GM13977 (cell line): ENCODE measurements at regions not wholly inside any gene's neighbourhood (a gene's known extent, or its start where the extent isn't known, plus 50 kb on each side); places are given as distances from the start of the nearest gene placed in this dataset.
"Not testable (repeated sequence)": the region's sequence is repeated elsewhere in the genome, so short reads cannot be mapped to it uniquely, and the experiment has no call there.

Source experiments
- DNase-seq: peaks from one replicate; pipeline ENCODE4 v3.0.0; 2012; ENCODE audit warnings: low spot score
- in situ Hi-C: fragments of 300-500 bp; cut with MboI; formaldehyde crosslinking; loops from one replicate; pipeline ENCODE4 v1.12.0; 2022; ENCODE audit warnings: low sequenced_read_pairs, low pct_unique_long_range_greater_than_20kb, mixed read lengths, inconsistent platforms; ENCODE audit not compliant: unreplicated experiment
- TF ChIP-seq, protein P1 (sequence below): IDR thresholded peaks from 2 replicates; pipeline ENCODE4 v1.5.1; 2012; ENCODE audit warnings: mild to moderate bottlenecking, control low read depth; ENCODE audit not compliant: insufficient read depth; ENCODE audit errors: extremely low read depth, missing control alignments

DNA sequence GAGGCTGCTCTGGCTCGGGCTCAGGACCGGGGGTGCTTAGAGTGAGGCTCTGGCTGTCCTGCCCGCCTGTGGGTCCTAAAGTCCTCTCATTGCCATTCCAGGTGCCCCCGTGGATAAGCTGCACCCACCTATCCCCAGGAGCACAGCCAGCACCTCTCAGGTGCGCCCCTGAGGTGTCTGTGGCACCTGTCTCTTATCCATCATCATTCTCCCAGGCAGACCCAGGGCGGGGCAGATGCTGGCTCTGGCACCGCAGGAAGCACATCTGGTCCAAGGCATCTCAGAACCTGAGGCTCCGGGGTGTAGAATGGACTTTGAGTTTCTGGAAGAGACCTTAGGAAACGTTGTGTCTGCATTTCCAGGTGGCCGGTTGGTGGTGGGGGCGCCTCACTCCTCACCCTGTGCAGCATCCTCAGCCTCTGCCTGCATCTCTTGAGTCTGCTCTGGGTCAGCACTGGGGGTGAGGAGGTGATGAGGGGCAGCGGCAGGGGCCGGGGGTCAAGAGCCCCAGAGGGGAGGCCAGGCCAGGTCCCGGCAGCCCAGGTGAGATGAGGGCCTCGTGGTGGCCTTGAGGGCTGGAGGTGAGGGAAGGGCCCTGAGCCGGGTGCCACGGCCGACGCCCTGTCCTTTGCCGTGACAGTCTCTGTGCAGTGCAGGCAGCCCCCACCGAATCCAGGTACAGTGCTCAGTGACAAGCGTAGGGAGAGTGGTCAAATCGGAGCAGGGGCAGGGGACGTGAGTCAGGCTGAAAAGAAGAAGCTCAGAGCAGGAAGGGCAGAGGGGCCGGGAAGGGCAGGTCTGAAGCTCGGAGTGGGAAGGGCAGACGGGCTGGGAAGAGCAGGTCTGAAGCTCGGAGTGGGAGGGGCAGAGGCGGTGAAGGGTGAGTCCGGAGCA, 173.5 kb downstream of the NPIPB11 start:
- TF ChIP-seq, protein P1, sequence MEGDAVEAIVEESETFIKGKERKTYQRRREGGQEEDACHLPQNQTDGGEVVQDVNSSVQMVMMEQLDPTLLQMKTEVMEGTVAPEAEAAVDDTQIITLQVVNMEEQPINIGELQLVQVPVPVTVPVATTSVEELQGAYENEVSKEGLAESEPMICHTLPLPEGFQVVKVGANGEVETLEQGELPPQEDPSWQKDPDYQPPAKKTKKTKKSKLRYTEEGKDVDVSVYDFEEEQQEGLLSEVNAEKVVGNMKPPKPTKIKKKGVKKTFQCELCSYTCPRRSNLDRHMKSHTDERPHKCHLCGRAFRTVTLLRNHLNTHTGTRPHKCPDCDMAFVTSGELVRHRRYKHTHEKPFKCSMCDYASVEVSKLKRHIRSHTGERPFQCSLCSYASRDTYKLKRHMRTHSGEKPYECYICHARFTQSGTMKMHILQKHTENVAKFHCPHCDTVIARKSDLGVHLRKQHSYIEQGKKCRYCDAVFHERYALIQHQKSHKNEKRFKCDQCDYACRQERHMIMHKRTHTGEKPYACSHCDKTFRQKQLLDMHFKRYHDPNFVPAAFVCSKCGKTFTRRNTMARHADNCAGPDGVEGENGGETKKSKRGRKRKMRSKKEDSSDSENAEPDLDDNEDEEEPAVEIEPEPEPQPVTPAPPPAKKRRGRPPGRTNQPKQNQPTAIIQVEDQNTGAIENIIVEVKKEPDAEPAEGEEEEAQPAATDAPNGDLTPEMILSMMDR, result no peak
- in situ Hi-C loops, result no loop called here
- DNase-seq, result no peak

GRCh38 chr16:29232160-29232705, 174.3 kb downstream of the NPIPB11 start:
- DNase-seq, in situ Hi-C loops: not testable (repeated sequence)

DNA sequence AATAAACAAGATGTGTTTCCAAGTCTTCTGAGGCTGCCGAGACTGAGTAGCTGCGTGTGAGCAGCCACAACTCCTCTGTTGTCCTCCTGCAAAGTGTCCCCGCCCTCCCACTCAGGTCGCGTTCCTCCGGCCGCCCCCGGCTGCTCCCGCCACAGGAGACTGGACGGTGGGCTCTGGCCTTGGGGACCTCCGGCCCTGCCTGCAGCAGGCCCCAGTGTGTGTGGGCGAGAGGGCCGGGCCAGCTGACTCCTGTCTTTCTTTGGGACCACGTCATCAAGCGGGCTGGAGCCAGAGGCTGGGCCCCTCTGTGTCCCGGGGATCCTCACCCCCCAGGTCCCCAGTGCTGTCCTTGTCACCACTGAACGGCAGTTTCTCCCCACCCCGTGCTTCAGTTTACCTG, 175.3 kb downstream of the NPIPB11 start:
- no peak for DNase-seq
- in situ Hi-C loops, result no loop called here
- TF ChIP-seq, protein P1, result no peak

DNA sequence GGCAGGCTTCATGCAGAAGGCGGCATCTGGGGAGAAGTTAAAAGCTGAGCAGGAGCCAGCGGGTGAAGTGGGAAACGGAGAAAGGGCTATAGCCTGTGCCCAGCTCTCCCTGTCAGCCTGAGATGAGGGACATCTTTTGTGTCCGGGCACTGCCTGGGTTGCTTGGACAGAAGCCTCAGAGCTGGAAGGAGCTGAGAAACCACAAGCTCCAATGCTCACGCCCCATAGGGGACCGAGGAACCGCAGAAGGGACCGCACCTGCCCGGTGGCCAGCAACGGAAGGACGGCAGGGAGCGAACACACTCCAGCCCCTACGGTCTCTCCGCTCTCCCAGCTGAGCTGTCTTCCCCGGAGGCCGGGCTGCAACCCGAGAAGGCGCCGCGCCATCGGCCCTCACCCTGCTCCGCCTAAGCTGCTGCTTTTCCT, 175.8 kb downstream of the NPIPB11 start:
- no peak for DNase-seq
- in situ Hi-C loops, result no loop called here
- TF ChIP-seq, protein P1, result no peak

DNA sequence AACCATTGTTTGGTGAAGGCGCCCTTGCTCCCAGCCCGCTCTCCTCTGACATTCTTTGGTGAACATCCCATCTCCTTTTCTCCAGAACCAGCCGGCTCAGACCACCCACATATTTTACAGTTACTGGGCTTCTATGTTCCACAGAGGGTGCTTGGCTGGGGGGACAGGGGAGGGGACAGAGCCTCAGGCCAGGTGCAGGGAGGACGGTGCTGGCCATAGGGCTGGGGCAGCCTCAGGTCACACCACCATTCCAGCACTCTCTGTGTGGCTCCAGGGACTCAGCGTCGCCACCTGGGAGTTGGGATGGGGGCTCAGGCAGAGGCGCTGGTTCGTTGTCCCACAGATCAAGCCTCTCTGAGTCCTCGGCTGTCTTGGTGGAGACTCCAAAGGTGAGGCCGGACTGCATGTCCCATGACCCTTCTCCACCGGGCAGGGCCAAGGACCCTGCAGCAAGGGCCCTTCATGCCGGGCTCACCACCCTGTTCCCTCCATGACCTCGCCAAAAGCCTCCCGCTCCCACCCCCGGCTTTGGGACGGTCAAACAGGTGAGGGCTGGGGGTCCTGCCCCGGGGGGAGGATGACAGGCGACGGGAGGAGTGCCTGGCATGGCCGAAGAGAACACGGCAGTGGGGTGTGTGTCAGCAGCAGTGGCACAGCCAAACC, 176.4 kb downstream of the NPIPB11 start:
- in situ Hi-C loops, DNase-seq: not testable (repeated sequence)

DNA sequence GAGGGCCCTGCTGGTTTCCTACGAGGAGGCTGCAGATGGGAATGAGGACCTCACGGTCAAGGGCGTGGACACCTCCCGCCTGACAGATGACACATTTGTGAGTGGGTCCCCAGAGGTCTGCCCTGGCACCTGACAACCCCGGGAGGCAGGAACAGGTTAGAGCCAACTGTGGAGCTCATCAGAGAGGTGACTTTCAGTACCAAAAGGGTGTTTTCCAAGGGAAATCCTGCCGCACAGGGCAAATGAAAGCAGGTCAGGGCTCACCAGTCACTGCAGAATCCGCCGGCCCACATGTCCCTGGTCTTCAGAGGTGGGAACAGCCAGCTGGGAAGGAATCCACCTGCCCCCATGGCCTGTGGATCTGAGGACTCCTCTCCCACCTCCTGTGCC, 176.9 kb downstream of the NPIPB11 start:
- in situ Hi-C loops, result not testable (repeated sequence)

DNA sequence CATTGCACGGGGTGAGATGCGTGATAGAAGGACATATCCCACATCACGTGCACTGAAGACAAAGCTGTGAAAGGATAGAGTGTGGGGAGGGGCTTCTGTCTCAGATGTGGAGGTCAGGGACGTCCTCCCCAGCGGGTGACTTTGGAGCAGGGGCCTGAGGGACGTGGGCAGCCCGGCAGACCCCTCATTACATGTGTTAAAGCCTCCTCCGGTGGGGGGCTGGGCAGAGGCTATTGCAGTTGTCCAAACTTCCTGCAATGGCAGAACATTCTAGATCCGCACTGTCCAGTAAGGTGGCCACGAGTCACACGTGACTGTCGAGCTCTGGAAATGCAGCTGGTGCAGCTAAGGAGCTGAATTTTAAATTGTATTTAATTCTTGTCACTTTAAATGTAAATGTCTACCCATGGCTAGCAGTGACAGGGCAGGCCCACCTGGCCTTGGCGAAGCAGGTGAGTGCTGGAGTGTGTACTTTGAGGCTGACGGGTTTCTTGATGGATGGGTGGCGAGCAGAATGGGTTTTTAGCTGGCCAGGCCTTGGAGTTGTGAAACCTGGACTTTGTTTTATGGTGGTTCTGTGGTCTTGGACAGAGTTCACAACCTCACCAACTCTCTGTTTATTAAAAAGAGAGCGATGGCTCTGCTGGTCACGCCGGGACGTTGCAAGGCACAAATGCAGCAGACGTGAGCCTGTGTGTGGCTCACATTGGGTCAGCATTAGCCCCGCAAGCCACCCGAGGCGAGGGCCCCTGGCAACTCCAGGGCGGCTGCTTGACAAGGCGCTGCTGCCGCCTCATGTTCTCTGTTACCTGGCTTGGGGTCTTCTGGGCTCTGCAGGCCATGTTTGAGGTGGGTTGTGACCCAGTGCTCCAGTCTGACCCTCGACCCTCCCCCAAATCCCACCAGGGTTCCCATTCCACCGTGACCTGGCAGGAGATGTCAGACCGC, 177.6 kb downstream of the NPIPB11 start:
- in situ Hi-C loops, DNase-seq: not testable (repeated sequence)

More for the DNA sequence above, 176.9 kb downstream of the NPIPB11 start:
- DNase-seq, result not testable (repeated sequence)
